ENCODE measurements at regions not wholly inside any gene's neighbourhood (a gene's known extent, or its start where the extent isn't known, plus 50 kb on each side); places are given as distances from the start of the nearest gene placed in this dataset.

DNA sequence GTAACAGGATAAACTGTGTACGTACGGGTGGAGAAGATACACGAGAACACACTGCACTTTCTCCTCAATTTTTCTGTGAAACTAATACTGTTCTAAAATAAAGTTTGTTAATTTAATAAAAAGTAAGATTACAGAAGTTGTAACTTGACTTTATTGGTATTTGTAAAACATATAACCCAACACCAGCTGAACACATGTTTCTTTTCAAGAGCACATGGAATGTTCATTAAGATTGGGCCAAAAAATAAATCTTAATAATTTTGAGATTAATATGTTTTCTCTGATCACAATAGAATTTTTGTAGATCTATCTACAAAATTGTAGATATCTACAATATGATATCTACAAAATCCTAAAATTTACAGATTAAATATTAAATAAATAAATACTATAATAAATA lies 55.1 kb upstream of the ZNF599 start:
- H3K79me2 ChIP-seq (ENCODE audit: control insufficient read depth, insufficient read depth, low read length), result no peaks in the 10 kb centered on the region
- no peak for FAIRE-seq
- intact Hi-C loops (cut with micrococcal nuclease) (no loop called here), in situ Hi-C loops (cut with MboI) (no loop called here)
- no peak overlapping the region for H2AFZ ChIP-seq (ENCODE audit: low read depth, low read length)
- H3K4me3 ChIP-seq, result no peak overlapping the region
- H3K36me3 ChIP-seq (ENCODE audit: control insufficient read depth, insufficient read depth, low read length), result no peaks in the 10 kb centered on the region
- TF ChIP-seq STAG1 (CRISPR knock-in tag; IDR thresholded peaks at IDR 0.05; ENCODE audit: borderline replicate concordance), result no peak
- TF ChIP-seq HDAC3 (IDR thresholded peaks at IDR 0.05; ENCODE audit: borderline replicate concordance, partially characterized antibody), result no peak
- TF ChIP-seq STAT5B (CRISPR knock-in tag; IDR thresholded peaks at IDR 0.05), result no peak
- TF ChIP-seq PHB (CRISPR knock-in tag; IDR thresholded peaks at IDR 0.05), result no peak
- TF ChIP-seq FOXP1 (CRISPR knock-in tag; IDR thresholded peaks at IDR 0.05), result no peak
- TF ChIP-seq CBX5 (IDR thresholded peaks at IDR 0.05; ENCODE audit: borderline replicate concordance, low read depth), result no peak
- no peak for TF ChIP-seq SIX5 (IDR thresholded peaks at IDR 0.05; ENCODE audit: borderline replicate concordance in 1 of 2, insufficient read depth in 1 of 2, low read depth in 1 of 2, low read length in 2 of 2)
- TF ChIP-seq, protein P1, sequence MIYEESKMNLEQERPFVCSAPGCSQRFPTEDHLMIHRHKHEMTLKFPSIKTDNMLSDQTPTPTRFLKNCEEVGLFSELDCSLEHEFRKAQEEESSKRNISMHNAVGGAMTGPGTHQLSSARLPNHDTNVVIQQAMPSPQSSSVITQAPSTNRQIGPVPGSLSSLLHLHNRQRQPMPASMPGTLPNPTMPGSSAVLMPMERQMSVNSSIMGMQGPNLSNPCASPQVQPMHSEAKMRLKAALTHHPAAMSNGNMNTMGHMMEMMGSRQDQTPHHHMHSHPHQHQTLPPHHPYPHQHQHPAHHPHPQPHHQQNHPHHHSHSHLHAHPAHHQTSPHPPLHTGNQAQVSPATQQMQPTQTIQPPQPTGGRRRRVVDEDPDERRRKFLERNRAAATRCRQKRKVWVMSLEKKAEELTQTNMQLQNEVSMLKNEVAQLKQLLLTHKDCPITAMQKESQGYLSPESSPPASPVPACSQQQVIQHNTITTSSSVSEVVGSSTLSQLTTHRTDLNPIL (CRISPR knock-in tag; IDR thresholded peaks at IDR 0.05), result no peak
- 11% methylated on average over 3 of the region's 3 CpGs for WGBS (ENCODE audit: insufficient coverage, low coverage, missing lambda C conversion rate)
- H3K9me1 ChIP-seq (ENCODE audit: control insufficient read depth, insufficient read depth, low read length), result no peaks in the 10 kb centered on the region
- H3K9me3 ChIP-seq (replicated peaks; ENCODE audit: control insufficient read depth, insufficient read depth, low read depth, low read length), result no peaks in the 10 kb centered on the region
- peaks cover 0 to 8% of the 10 kb centered on the region in 2 experiments; a peak in 2 of 5 replicates for H3K4me1 ChIP-seq (replicated peaks in 1 of 2; ENCODE audit: control insufficient read depth in 2 of 2, insufficient read depth in 2 of 2, low read length in 2 of 2)
- no TSS peak for BruUV-seq (replicated peaks)
- H3K27ac ChIP-seq (ENCODE audit: extremely low read depth, low read depth, low read length), result no peak overlapping the region
- POLR2A ChIA-PET, result no interaction called here
- peaks cover 2 to 25% of the 10 kb centered on the region in 2 experiments; a peak in 4 of 5 replicates for H3K27me3 ChIP-seq (ENCODE audit: control insufficient read depth in 2 of 2, insufficient read depth in 2 of 2, low read length in 2 of 2)
- no peak for DNase-seq (ENCODE audit: extremely low read depth in 1 of 4, low spot score in 3 of 4)
- no peak overlapping the region for H3K9ac ChIP-seq (ENCODE audit: insufficient read depth in 1 of 2, low read depth in 2 of 2, low read length in 2 of 2)
- ATAC-seq, result no peak
- H3K4me2 ChIP-seq (ENCODE audit: insufficient read depth, low read length), result no peak overlapping the region
- CTCF ChIA-PET (ENCODE audit: low intra/inter-chr PET ratio), result no interaction called here
- no peaks in the 10 kb centered on the region for H4K20me1 ChIP-seq (replicated peaks; ENCODE audit: control insufficient read depth, insufficient read depth, low read length)
